Neural cell (in vitro differentiated cells): ENCODE measurements at regions not wholly inside any gene's neighbourhood (a gene's known extent, or its start where the extent isn't known, plus 50 kb on each side); places are given as distances from the start of the nearest gene placed in this dataset.
A peak's percentile ranks its signal among the peaks of the same experiment; 100 is the strongest.

Experiments
- EP300 ChIP-seq: fragments of 450-650 bp; conservative IDR thresholded peaks from 2 replicates; pipeline ENCODE4 v1.6.1; 2014; ENCODE audit warnings: antibody characterized with exemption, mild to moderate bottlenecking, moderate library complexity; ENCODE audit not compliant: poor library complexity, severe bottlenecking
- EZH2 ChIP-seq: fragments of 200-600, 300-800 bp; shearing (Covaris generic), sonication (generic); IDR thresholded peaks from 2 replicates; pipeline ENCODE4 v1.6.1; 2014; ENCODE audit warnings: antibody characterized with exemption, low read length, borderline replicate concordance, mild to moderate bottlenecking; ENCODE audit not compliant: insufficient read depth, poor library complexity, severe bottlenecking
- MXI1 ChIP-seq: fragments of 450-650 bp; conservative IDR thresholded peaks from 2 replicates; pipeline ENCODE4 v1.6.1; 2014; ENCODE audit warnings: antibody characterized with exemption, mild to moderate bottlenecking; ENCODE audit not compliant: poor library complexity, severe bottlenecking
- POLR2AphosphoS5 ChIP-seq: IDR thresholded peaks from 2 replicates; pipeline ENCODE4 v1.6.1; 2012
- TF ChIP-seq, protein P1 (sequence below): fragments of 450-650 bp; IDR thresholded peaks from 2 replicates; pipeline ENCODE4 v1.5.1; 2014; ENCODE audit warnings: antibody characterized with exemption, mild to moderate bottlenecking, moderate library complexity; ENCODE audit not compliant: poor library complexity, severe bottlenecking

GRCh38 chrX:139203651-139204570 is 326.6 kb upstream of the F9 start:
- TF ChIP-seq POLR2AphosphoS5 (peak; percentile 47), EP300 (no peak), EZH2 (no peak), MXI1 (no peak)
- TF ChIP-seq, protein P1, sequence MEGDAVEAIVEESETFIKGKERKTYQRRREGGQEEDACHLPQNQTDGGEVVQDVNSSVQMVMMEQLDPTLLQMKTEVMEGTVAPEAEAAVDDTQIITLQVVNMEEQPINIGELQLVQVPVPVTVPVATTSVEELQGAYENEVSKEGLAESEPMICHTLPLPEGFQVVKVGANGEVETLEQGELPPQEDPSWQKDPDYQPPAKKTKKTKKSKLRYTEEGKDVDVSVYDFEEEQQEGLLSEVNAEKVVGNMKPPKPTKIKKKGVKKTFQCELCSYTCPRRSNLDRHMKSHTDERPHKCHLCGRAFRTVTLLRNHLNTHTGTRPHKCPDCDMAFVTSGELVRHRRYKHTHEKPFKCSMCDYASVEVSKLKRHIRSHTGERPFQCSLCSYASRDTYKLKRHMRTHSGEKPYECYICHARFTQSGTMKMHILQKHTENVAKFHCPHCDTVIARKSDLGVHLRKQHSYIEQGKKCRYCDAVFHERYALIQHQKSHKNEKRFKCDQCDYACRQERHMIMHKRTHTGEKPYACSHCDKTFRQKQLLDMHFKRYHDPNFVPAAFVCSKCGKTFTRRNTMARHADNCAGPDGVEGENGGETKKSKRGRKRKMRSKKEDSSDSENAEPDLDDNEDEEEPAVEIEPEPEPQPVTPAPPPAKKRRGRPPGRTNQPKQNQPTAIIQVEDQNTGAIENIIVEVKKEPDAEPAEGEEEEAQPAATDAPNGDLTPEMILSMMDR, result peak; percentile 42
